Hematopoietic multipotent progenitor cell treated with erythropoietin and hydrocortisone succinate and interleukin-3 and kit ligand, for 17 days (in vitro differentiated cells): ENCODE measurements at regions not wholly inside any gene's neighbourhood (a gene's known extent, or its start where the extent isn't known, plus 50 kb on each side); places are given as distances from the start of the nearest gene placed in this dataset.

Experiments
- DNase-seq: peaks from one replicate; pipeline ENCODE4 v3.0.0-alpha.2; 2015; ENCODE audit warnings: low spot score

GRCh38 chr3:59580996-59581395 lies 531.2 kb upstream of the CFAP20DC start:
- DNase-seq: no peak

DNA sequence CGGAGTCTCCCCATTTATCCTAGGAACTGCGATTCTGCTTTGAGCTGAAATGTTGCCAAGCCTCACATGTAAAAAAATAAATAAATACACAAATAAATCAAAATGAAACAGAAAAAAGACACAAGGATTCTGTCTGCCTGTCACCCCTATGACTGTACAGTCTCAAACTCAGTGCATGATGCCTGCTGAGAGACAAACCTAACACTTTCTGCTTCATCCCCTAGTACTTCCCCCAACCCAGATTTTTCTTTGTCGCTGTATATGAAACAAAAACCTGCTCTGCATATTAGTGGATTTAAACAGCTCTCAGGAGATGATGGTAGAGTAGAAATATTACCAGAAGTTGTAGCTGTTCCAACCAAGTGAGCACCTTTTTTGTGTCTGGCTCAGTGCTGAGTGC lies 530.7 kb upstream of the CFAP20DC start:
- DNase-seq: no peak

DNA sequence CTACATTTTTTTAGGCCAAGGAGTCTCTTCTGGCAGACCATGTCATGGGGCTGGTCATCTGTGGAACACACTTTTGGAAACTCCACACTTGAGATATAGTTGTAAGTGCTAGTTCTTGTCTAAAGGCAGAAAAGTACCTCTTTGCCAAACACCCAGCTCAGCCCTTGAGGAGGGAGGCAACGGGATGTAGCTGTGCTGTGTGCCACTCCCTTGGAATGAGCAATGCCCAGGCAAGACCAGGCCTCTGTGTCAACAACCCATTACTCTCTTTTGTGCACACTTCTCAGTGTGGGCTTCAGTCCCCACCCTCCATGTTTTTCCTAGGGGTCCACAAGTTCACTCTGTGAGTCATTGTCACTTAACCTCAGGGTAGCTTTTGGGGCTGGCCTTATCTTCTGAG lies 528.3 kb upstream of the CFAP20DC start:
- no peak for DNase-seq

DNA sequence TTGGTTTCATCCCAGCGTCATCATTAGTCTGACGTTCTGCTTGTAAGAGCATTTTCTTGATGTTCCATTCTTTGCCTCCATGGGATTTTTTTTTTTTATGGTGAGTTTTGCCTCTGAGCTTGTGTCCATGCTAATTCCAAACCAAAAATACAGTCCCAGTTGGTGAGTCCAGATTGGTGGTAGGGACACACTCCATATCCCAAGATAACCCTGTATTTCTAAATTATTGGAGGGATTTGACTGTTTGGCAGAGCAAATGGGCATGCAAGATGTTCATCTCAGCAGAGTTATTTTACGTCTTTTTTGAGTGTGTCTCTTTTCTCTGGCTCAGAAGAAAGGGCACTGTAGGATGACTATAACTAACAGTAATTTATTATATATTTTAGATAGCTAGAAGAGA lies 526.8 kb upstream of the CFAP20DC start:
- no peak for DNase-seq

- DNase-seq: peak; percentile 55
Observed at GRCh38 chr3:59575113-59576001, 525.5 kb upstream of the CFAP20DC start.

DNA sequence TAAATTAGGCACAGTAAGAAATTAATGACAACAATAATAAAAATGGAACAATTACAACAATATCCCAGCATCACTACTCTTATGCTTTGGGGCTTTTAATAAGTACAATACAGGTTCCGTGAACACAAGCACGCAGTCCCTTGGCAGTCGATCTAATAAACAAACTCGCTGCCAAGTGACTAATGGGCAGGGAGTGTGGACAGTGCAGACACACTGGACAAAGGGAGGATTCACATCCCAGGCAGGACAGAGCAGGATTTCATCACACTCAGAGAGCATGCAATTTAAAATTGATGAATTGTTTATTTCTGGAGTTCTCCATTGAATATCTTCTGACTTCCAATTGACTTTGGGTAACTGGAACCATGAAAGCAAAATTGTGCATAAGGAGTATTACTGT lies 524.1 kb upstream of the CFAP20DC start:
- no peak for DNase-seq

DNA sequence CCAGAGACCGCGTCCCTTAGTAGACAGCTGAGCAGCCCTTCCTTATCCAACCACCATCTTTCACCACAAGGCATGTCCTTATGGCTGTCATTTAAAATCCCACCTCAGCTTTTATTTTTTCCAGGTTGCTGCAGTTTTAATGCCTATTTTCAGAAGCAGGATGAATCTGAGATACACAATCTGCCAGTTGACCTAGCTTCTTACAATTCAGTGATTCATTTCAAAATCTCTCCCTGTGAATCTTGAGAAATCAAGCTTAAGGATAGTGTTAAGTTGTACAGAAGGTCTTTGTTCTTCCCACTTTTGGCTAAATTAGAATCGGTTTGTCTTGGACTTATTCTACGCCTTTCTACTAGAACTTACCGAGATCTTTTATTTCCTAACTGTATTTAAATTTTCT lies 522.3 kb upstream of the CFAP20DC start:
- DNase-seq: no peak

GRCh38 chr3:59570806-59571205 lies 521.0 kb upstream of the CFAP20DC start:
- no peak for DNase-seq

DNA sequence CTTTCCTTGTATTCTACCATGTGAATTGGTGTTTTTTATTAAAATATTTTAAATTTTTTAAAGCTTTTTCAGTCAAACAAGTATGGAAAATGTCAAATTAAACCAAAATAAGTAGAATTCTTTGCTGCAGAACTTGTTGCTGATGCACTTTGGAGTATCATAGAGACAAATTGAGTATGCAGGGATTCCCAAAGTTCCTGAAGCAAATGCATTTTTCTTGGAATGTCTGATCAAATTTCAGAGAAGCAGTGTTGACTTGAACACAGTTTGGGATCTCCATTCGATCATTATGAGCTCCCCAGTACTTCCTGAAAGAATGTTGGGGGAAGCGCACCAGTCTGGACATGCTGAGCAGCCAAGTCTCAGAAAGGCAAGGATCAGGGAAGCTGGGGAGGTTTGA lies 517.8 kb upstream of the CFAP20DC start:
- no peak for DNase-seq

GRCh38 chr3:59566481-59566975 lies 516.7 kb upstream of the CFAP20DC start:
- DNase-seq: no peak

- DNase-seq: no peak
Observed at GRCh38 chr3:59565125-59565524, 515.3 kb upstream of the CFAP20DC start.

- no peak for DNase-seq
Observed at GRCh38 chr3:59563966-59564365, 514.1 kb upstream of the CFAP20DC start.

DNA sequence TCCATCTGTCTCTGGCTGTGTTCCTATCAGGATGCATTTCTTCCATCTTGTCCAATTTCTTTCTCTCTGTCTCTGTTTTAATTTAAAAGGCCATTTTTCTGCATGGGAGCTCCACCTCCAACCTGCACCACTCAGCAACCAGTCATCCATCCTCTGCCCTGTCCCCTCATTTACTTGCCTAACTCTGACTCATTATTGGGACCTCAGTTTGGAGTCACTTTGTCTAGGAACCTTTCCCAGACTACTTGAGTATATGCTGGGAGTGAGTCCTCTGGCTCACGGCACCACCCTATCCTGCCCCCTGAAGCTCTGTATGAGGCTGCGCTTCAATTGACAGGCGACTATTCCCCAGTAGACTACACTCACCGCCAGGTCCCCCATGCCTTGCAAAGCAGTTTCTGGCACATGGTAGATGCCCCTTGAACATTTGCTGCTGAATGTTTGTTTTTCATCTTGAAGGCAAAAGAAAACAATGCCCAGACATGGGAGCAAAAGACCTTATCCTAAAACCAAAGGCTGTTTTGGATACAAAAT lies 513.3 kb upstream of the CFAP20DC start:
- DNase-seq: no peak

GRCh38 chr3:59559721-59560435 lies 510.1 kb upstream of the CFAP20DC start:
- no peak for DNase-seq

- DNase-seq: no peak
Observed at GRCh38 chr3:59558906-59559720, 509.3 kb upstream of the CFAP20DC start.

GRCh38 chr3:59555593-59556315 lies 505.9 kb upstream of the CFAP20DC start:
- no peak for DNase-seq

GRCh38 chr3:59553076-59553475 lies 503.3 kb upstream of the CFAP20DC start:
- no peak for DNase-seq

- DNase-seq: no peak
Observed at GRCh38 chr3:59551834-59552233, 502.0 kb upstream of the CFAP20DC start.

DNA sequence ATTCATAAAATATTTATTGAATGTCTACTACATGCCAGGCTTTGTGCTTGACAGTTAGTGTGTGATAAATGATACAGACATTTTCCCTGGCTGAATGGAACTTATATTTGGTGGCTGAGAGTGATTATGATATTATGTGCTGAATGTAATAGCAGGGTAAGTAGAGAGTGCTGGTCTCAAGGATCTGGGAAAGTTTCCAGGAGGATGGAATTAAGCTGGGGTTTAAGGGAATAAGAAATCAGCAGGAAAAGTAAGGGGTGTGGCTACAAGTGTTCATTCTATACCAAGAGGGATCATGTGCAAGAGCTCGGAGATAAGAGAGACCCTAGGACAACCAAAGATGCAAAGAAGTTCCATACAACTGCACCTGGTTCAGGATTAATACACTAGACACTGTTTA lies 500.1 kb upstream of the CFAP20DC start:
- no peak for DNase-seq

DNA sequence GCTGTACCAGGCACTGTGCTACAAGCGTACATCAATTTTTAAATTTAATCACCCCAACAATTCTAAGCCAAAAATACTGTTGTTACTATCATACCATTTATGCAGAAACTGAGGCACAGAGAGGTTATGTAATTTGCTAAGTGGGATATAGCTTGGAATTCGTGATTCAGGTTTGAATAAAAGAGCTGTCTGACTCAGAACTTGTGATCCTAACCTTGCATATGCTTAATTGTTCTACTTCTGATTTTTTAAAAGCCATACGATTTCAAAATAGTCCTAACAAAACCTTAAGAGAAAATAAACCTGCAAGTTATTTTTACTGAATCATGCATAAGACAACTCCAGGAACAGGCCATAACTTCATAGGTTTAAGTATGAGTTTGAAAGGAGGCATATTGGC lies 498.0 kb upstream of the CFAP20DC start:
- no peak for DNase-seq

GRCh38 chr3:59546522-59546921 lies 496.7 kb upstream of the CFAP20DC start:
- no peak for DNase-seq
